SH-SY5Y (cell line): ENCODE measurements at regions not wholly inside any gene's neighbourhood (a gene's known extent, or its start where the extent isn't known, plus 50 kb on each side); places are given as distances from the start of the nearest gene placed in this dataset.

Source experiments
- GATA2 ChIP-seq: IDR thresholded peaks from 2 replicates; pipeline ENCODE4 v1.6.1; 2011; ENCODE audit warnings: mild to moderate bottlenecking, low read depth, low read length
- GATA3 ChIP-seq: IDR thresholded peaks from 2 replicates; pipeline ENCODE4 v1.6.1; 2011; ENCODE audit warnings: low read depth, mild to moderate bottlenecking, low read length, moderate library complexity

- TF ChIP-seq GATA2 (0 out of 2 replicates have a peak, but pooled peaks have one; percentile 10), GATA3 (no peak)
These were observed 50.1 kb upstream of the CNTN3 start for GRCh38 chr3:74664606-74665005.
